ENCODE measurements at regions not wholly inside any gene's neighbourhood (a gene's known extent, or its start where the extent isn't known, plus 50 kb on each side); places are given as distances from the start of the nearest gene placed in this dataset.

- intact Hi-C loops (cut with micrococcal nuclease), result no loop called here
- ChIA-PET CTCF (interaction anchor here (1.3 kb wide), 1 partner anchor 11 kb away, joined by 5 read pairs; no protein-coding TSS in a partner anchor), POLR2A (no interaction called here)
- Histone ChIP-seq H3K4me1 (ENCODE audit: control insufficient read depth in 2 of 2, insufficient read depth in 2 of 2, low read length in 2 of 2) (no peaks in the 10 kb centered on the region), H3K27ac (ENCODE audit: low read length in 2 of 2) (no peak overlapping the region), H4K20me1 (ENCODE audit: control insufficient read depth, insufficient read depth, low read length, poor library complexity, severe bottlenecking) (no peaks in the 10 kb centered on the region), H3K27me3 (replicated peaks in 1 of 4; ENCODE audit: control extremely low read depth in 1 of 4, control insufficient read depth in 3 of 4, insufficient read depth in 4 of 4, low read length in 3 of 4) (peaks cover 0 to 3% (median 0%) of the 10 kb centered on the region in 4 experiments), H3K79me2 (ENCODE audit: control insufficient read depth, insufficient read depth, low read length) (no peaks in the 10 kb centered on the region), H3K9me3 (ENCODE audit: control extremely low read depth in 1 of 3, control insufficient read depth in 2 of 3, insufficient read depth in 1 of 3, low read length in 2 of 3) (no peaks in the 10 kb centered on the region), H3K9ac (ENCODE audit: low read length) (no peak overlapping the region), H2AFZ (ENCODE audit: insufficient read depth, low read depth, low read length, poor library complexity, severe bottlenecking) (no peak overlapping the region), H3K4me3 (ENCODE audit: control extremely low read depth in 1 of 5, extremely low read depth in 1 of 5, insufficient read depth in 1 of 5, low read depth in 2 of 5, low read length in 4 of 5) (no peak overlapping the region), H3K36me3 (replicated peaks in 1 of 2; ENCODE audit: control extremely low read depth in 1 of 2, control insufficient read depth in 1 of 2, extremely low read depth in 1 of 2, insufficient read depth in 2 of 2, low read length in 1 of 2) (no peaks in the 10 kb centered on the region), H3K4me2 (replicated peaks; ENCODE audit: low read depth, low read length, poor library complexity, severe bottlenecking) (no peak overlapping the region)
- Mint-ChIP-seq H3K4me3 (no peak overlapping the region), H3K9me3 (ENCODE audit: insufficient read depth) (no peaks in the 10 kb centered on the region), H3K4me1 (no peaks in the 10 kb centered on the region), H3K27ac (no peak overlapping the region), H3K27me3 (peaks cover 32% of the 10 kb centered on the region)
- WGBS (ENCODE audit: insufficient coverage), result 100% methylated on average over 1 of the region's 2 CpGs
- no peak for TF ChIP-seq EZH2 (IDR thresholded peaks at IDR 0.05; ENCODE audit: borderline replicate concordance, insufficient read depth, low read depth, low read length, poor library complexity, severe bottlenecking)
- TF ChIP-seq CTCF (IDR thresholded peaks at IDR 0.05), result no peak
- no peak for ATAC-seq (ENCODE audit: low read depth)
- no peak for DNase-seq
Observed at GRCh38 chr2:18186816-18187613, 308.5 kb downstream of the KCNS3 start.

- Mint-ChIP-seq H3K27ac (no peak overlapping the region), H3K27me3 (peaks cover 36% of the 10 kb centered on the region), H3K9me3 (ENCODE audit: insufficient read depth) (no peaks in the 10 kb centered on the region), H3K4me1 (no peaks in the 10 kb centered on the region), H3K4me3 (no peak overlapping the region)
- Histone ChIP-seq H3K4me2 (replicated peaks; ENCODE audit: low read depth, low read length, poor library complexity, severe bottlenecking) (no peak overlapping the region), H4K20me1 (ENCODE audit: control insufficient read depth, insufficient read depth, low read length, poor library complexity, severe bottlenecking) (no peaks in the 10 kb centered on the region), H3K9me3 (ENCODE audit: control extremely low read depth in 1 of 3, control insufficient read depth in 2 of 3, insufficient read depth in 1 of 3, low read length in 2 of 3) (no peaks in the 10 kb centered on the region), H3K27ac (ENCODE audit: low read length in 2 of 2) (no peak overlapping the region), H3K36me3 (replicated peaks in 1 of 2; ENCODE audit: control extremely low read depth in 1 of 2, control insufficient read depth in 1 of 2, extremely low read depth in 1 of 2, insufficient read depth in 2 of 2, low read length in 1 of 2) (no peaks in the 10 kb centered on the region), H2AFZ (ENCODE audit: insufficient read depth, low read depth, low read length, poor library complexity, severe bottlenecking) (no peak overlapping the region), H3K4me3 (ENCODE audit: control extremely low read depth in 1 of 5, extremely low read depth in 1 of 5, insufficient read depth in 1 of 5, low read depth in 2 of 5, low read length in 4 of 5) (no peak overlapping the region), H3K4me1 (ENCODE audit: control insufficient read depth in 2 of 2, insufficient read depth in 2 of 2, low read length in 2 of 2) (no peaks in the 10 kb centered on the region), H3K9ac (ENCODE audit: low read length) (no peak overlapping the region), H3K27me3 (replicated peaks in 1 of 4; ENCODE audit: control extremely low read depth in 1 of 4, control insufficient read depth in 3 of 4, insufficient read depth in 4 of 4, low read length in 3 of 4) (peaks cover 0 to 3% (median 0%) of the 10 kb centered on the region in 4 experiments), H3K79me2 (ENCODE audit: control insufficient read depth, insufficient read depth, low read length) (no peaks in the 10 kb centered on the region)
- ATAC-seq (ENCODE audit: low read depth) (no peak), DNase-seq (no peak)
- ChIA-PET POLR2A (no interaction called here), CTCF (no interaction called here)
- TF ChIP-seq EZH2 (IDR thresholded peaks at IDR 0.05; ENCODE audit: borderline replicate concordance, insufficient read depth, low read depth, low read length, poor library complexity, severe bottlenecking) (no peak), CTCF (IDR thresholded peaks at IDR 0.05) (no peak)
- WGBS (ENCODE audit: insufficient coverage), result no CpG with 5 or more reads among the region's 2 CpGs
- intact Hi-C loops (cut with micrococcal nuclease), result no loop called here
Observed at GRCh38 chr2:18182861-18183260, 304.4 kb downstream of the KCNS3 start.

Measured in B cell (primary cell).